H9 (cell line): ENCODE measurements at regions not wholly inside any gene's neighbourhood (a gene's known extent, or its start where the extent isn't known, plus 50 kb on each side); places are given as distances from the start of the nearest gene placed in this dataset.

Experiments used
- DNase-seq: peaks from one replicate; pipeline ENCODE4 v3.0.0-alpha.2; 2017
- H2AFZ ChIP-seq: one replicate; pipeline ENCODE4 v1.6.1; 2013; ENCODE audit warnings: mild to moderate bottlenecking, low read length, control low read depth, moderate library complexity
- H2AK5ac ChIP-seq: 2 replicates; pipeline ENCODE4 v1.6.1; 2013; ENCODE audit warnings: low read length, control low read depth, mixed read lengths; ENCODE audit not compliant: insufficient read length
- H2BK120ac ChIP-seq: one replicate; pipeline ENCODE4 v1.6.1; 2013; ENCODE audit warnings: low read depth, mild to moderate bottlenecking, low read length, control low read depth, inconsistent platforms; ENCODE audit not compliant: poor library complexity, severe bottlenecking
- H2BK12ac ChIP-seq: 2 replicates; pipeline ENCODE4 v1.6.1; 2013; ENCODE audit warnings: low read length, control low read depth, mixed read lengths, low read depth; ENCODE audit not compliant: insufficient read length
- H2BK15ac ChIP-seq: 2 replicates; pipeline ENCODE4 v1.6.1; 2013; ENCODE audit warnings: low read depth, low read length, control low read depth
- H2BK20ac ChIP-seq: one replicate; pipeline ENCODE4 v1.6.1; 2013; ENCODE audit warnings: low read depth, mild to moderate bottlenecking, low read length, control low read depth, inconsistent platforms; ENCODE audit not compliant: poor library complexity, severe bottlenecking
- H2BK5ac ChIP-seq: 2 replicates; pipeline ENCODE4 v1.6.1; 2013; ENCODE audit warnings: low read length, control low read depth, mixed read lengths; ENCODE audit not compliant: insufficient read length
- H3K14ac ChIP-seq: 2 replicates; pipeline ENCODE4 v1.6.1; 2013; ENCODE audit warnings: low read length, control low read depth; ENCODE audit not compliant: insufficient read depth
- H3K18ac ChIP-seq: 2 replicates; pipeline ENCODE4 v1.6.1; 2013; ENCODE audit warnings: low read depth, mild to moderate bottlenecking, mixed read lengths, low read length, control low read depth; ENCODE audit not compliant: insufficient read length
- H3K23ac ChIP-seq: 2 replicates; pipeline ENCODE4 v1.6.1; 2013; ENCODE audit warnings: low read length, control low read depth, mixed read lengths, low read depth; ENCODE audit not compliant: insufficient read length
- H3K23me2 ChIP-seq: 2 replicates; pipeline ENCODE4 v1.6.1; 2013; ENCODE audit warnings: low read depth, mild to moderate bottlenecking, mixed read lengths, low read length, control low read depth; ENCODE audit not compliant: insufficient read length, poor library complexity, severe bottlenecking
- H3K27ac ChIP-seq: 2 replicates; pipeline ENCODE4 v1.5.1; 2013; ENCODE audit warnings: low read length, control low read depth, mixed read lengths, low read depth; ENCODE audit not compliant: insufficient read length
- H3K27me3 ChIP-seq: 2 replicates; pipeline ENCODE4 v1.6.1; 2013; ENCODE audit warnings: low read length, control low read depth, inconsistent platforms; ENCODE audit not compliant: insufficient read depth
- H3K4ac ChIP-seq: 2 replicates; pipeline ENCODE4 v1.6.1; 2013; ENCODE audit warnings: low read depth, mild to moderate bottlenecking, control low read depth, inconsistent platforms, low read length, moderate library complexity
- H3K4me1 ChIP-seq: 2 replicates; pipeline ENCODE4 v1.6.1; 2013; ENCODE audit warnings: low read length, control low read depth, inconsistent platforms; ENCODE audit not compliant: insufficient read depth
- H3K4me2 ChIP-seq: 2 replicates; pipeline ENCODE4 v1.6.1; 2013; ENCODE audit warnings: low read length, control low read depth, mixed read lengths; ENCODE audit not compliant: insufficient read length, insufficient read depth
- H3K56ac ChIP-seq: 2 replicates; pipeline ENCODE4 v1.6.1; 2013; ENCODE audit warnings: low read depth, mild to moderate bottlenecking, mixed read lengths, low read length, control low read depth; ENCODE audit not compliant: insufficient read length
- H3K79me1 ChIP-seq: 2 replicates; pipeline ENCODE4 v1.6.1; 2013; ENCODE audit warnings: low read depth, mild to moderate bottlenecking, moderate library complexity, low read length, control low read depth, inconsistent platforms; ENCODE audit not compliant: insufficient read depth, poor library complexity, severe bottlenecking
- H3K79me2 ChIP-seq: 2 replicates; pipeline ENCODE4 v1.6.1; 2013; ENCODE audit warnings: low read length, control low read depth, inconsistent platforms; ENCODE audit not compliant: insufficient read depth
- H3K9ac ChIP-seq: 2 replicates; pipeline ENCODE4 v1.6.1; 2013; ENCODE audit warnings: low read length, control low read depth, mixed read lengths; ENCODE audit not compliant: insufficient read length; ENCODE audit errors: extremely low read depth
- H3K9me3 ChIP-seq: one replicate; pipeline ENCODE4 v1.6.1; 2013; ENCODE audit warnings: low read depth, low read length, inconsistent platforms; ENCODE audit not compliant: control insufficient read depth
- H3T11ph ChIP-seq: one replicate; pipeline ENCODE4 v1.6.1; 2013; ENCODE audit warnings: mild to moderate bottlenecking, low read length, control low read depth, inconsistent platforms
- H4K20me1 ChIP-seq: one replicate; pipeline ENCODE4 v1.6.1; 2013; ENCODE audit not compliant: control insufficient read depth, insufficient read length, insufficient read depth
- H4K5ac ChIP-seq: 2 replicates; pipeline ENCODE4 v1.6.1; 2013; ENCODE audit warnings: low read depth, mild to moderate bottlenecking, mixed read lengths, low read length, control low read depth; ENCODE audit not compliant: insufficient read length
- H4K8ac ChIP-seq: replicated peaks from 2 replicates; pipeline ENCODE4 v1.6.1; 2013; ENCODE audit warnings: low read length, control low read depth, mixed read lengths, low read depth; ENCODE audit not compliant: insufficient read length
- H4K91ac ChIP-seq: 2 replicates; pipeline ENCODE4 v1.6.1; 2013; ENCODE audit warnings: low read depth, mild to moderate bottlenecking, moderate library complexity, mixed read lengths, low read length, control low read depth; ENCODE audit not compliant: insufficient read length
- H3K27ac Mint-ChIP-seq, 3 experiments: 2 replicates in 2 of 3; 3 replicates in 1 of 3; pipeline ENCODE4 v1.8.0; 2020 to 2021; ENCODE audit warnings: mixed read lengths in 3 of 3, mild to moderate bottlenecking in 1 of 3, moderate library complexity in 1 of 3
- H3K27me3 Mint-ChIP-seq: 2 replicates; pipeline ENCODE4 v1.8.0; 2021; ENCODE audit warnings: low read depth, mild to moderate bottlenecking, moderate library complexity, mixed read lengths
- H3K36me3 Mint-ChIP-seq, 3 experiments: 2 replicates in 2 of 3; 3 replicates in 1 of 3; pipeline ENCODE4 v1.8.0; 2020 to 2021; ENCODE audit warnings: low read depth in 3 of 3, mixed read lengths in 3 of 3; ENCODE audit not compliant: insufficient read depth in 1 of 3
- H3K4me1 Mint-ChIP-seq, 2 experiments: 2 replicates each; pipeline ENCODE4 v1.8.0; 2020; ENCODE audit warnings: mixed read lengths in 2 of 2
- H3K4me3 Mint-ChIP-seq, 2 experiments: 2 replicates in 1 of 2; 3 replicates in 1 of 2; pipeline ENCODE4 v1.8.0; 2020 to 2021; ENCODE audit warnings: mild to moderate bottlenecking in 2 of 2, mixed read lengths in 2 of 2, moderate library complexity in 1 of 2
- H3K9me3 Mint-ChIP-seq, 2 experiments: 2 replicates in 1 of 2; 3 replicates in 1 of 2; pipeline ENCODE4 v1.8.0; 2020; ENCODE audit warnings: mild to moderate bottlenecking in 2 of 2, mixed read lengths in 2 of 2, moderate library complexity in 1 of 2
- CTCF ChIP-seq: fragments of 200-600 bp; sonication (generic); conservative IDR thresholded peaks from 3 replicates; pipeline ENCODE4 v1.8.0; 2021; ENCODE audit warnings: antibody characterized with exemption, mild to moderate bottlenecking
- WGBS: extraction: QIAGEN DNeasy Blood & Tissue Kit; methylation state at CpG from one replicate; pipeline ENCODE4 v1.1.7; 2013; ENCODE audit warnings: missing lambda C conversion rate, low lambda C conversion rate, mixed read lengths; ENCODE audit not compliant: insufficient read length; ENCODE audit errors: extremely low coverage; 5-methylcytosine and 5-hydroxymethylcytosine counted together

GRCh38 chr1:244137276-244137675, 86.2 kb downstream of the ZBTB18 start:
- no peaks in the 10 kb centered on the region for H3K23me2 ChIP-seq
- H3T11ph ChIP-seq, result no peak overlapping the region
- H3K27me3 Mint-ChIP-seq, result peaks cover 3% of the 10 kb centered on the region; the same call in 1 of the 2 replicates
- no peak overlapping the region for H3K4me3 Mint-ChIP-seq
- H3K23ac ChIP-seq, result no peak overlapping the region
- no peak overlapping the region for H3K18ac ChIP-seq
- H3K14ac ChIP-seq, result no peak overlapping the region
- H4K8ac ChIP-seq, result no peak overlapping the region
- H3K27ac ChIP-seq, result no peak overlapping the region
- H3K9me3 Mint-ChIP-seq, result no peaks in the 10 kb centered on the region
- no peak for DNase-seq
- H2BK12ac ChIP-seq, result no peak overlapping the region
- H2BK20ac ChIP-seq, result no peak overlapping the region
- H3K79me1 ChIP-seq, result no peaks in the 10 kb centered on the region
- no CpG with 5 or more reads among the region's 2 CpGs for WGBS
- H4K91ac ChIP-seq, result no peak overlapping the region
- no peak overlapping the region for H2AK5ac ChIP-seq
- no peak overlapping the region for H3K4ac ChIP-seq
- TF ChIP-seq CTCF, result no peak
- H3K27me3 ChIP-seq, result no peaks in the 10 kb centered on the region
- H3K4me1 Mint-ChIP-seq, result no peaks in the 10 kb centered on the region
- no peak overlapping the region for H3K9ac ChIP-seq
- H2BK120ac ChIP-seq, result no peak overlapping the region
- no peak overlapping the region for H4K5ac ChIP-seq
- no peak overlapping the region for H2AFZ ChIP-seq
- H3K79me2 ChIP-seq, result no peaks in the 10 kb centered on the region
- H3K27ac Mint-ChIP-seq, result no peak overlapping the region
- no peaks in the 10 kb centered on the region; the same call in 1 of the 2 replicates for H3K4me1 ChIP-seq
- no peaks in the 10 kb centered on the region for H3K9me3 ChIP-seq
- no peak overlapping the region for H3K4me2 ChIP-seq
- no peak overlapping the region for H2BK15ac ChIP-seq
- no peaks in the 10 kb centered on the region for H3K36me3 Mint-ChIP-seq
- no peak overlapping the region for H3K56ac ChIP-seq
- no peaks in the 10 kb centered on the region for H4K20me1 ChIP-seq
- no peak overlapping the region for H2BK5ac ChIP-seq
